Heart left ventricle (tissue), 16 donors: ENCODE measurements at regions not wholly inside any gene's neighbourhood (a gene's known extent, or its start where the extent isn't known, plus 50 kb on each side); places are given as distances from the start of the nearest gene placed in this dataset.

ENCODE experiments used
- ATAC-seq, 4 donors: fragments of 200-7000 bp; cut with Tn5 transposase; one replicate each; pipeline ENCODE4 v1.9.1; 2020 to 2022; ENCODE audit warnings: moderate library complexity in 4 of 4, mild to moderate bottlenecking in 3 of 4, moderate number of reproducible peaks in 1 of 4
- DNase-seq, 5 donors: peaks; one replicate each; pipeline ENCODE4 v3.0.0-alpha.2; 2020
- H3K27ac ChIP-seq, 12 donors: fragments of 200-600 bp; sonication (generic) in 4 of 12; one replicate each; pipeline versions ENCODE4 v1.5.0 to v1.8.0; 2016 to 2022; ENCODE audit warnings: mild to moderate bottlenecking in 2 of 12
- H3K27me3 ChIP-seq, 9 donors: fragments of 200-600 bp; sonication (generic) in 2 of 9; one replicate each; pipeline versions ENCODE4 v1.5.1 to v1.8.0; 2016 to 2022; ENCODE audit warnings: mild to moderate bottlenecking in 3 of 9
- H3K36me3 ChIP-seq, 9 donors: fragments of 200-600 bp; sonication (generic) in 2 of 9; one replicate each; pipeline versions ENCODE4 v1.5.0 to v1.8.0; 2018 to 2022; ENCODE audit warnings: mild to moderate bottlenecking in 2 of 9
- H3K4me1 ChIP-seq, 12 donors: fragments of 200-600 bp; sonication (generic) in 4 of 12; one replicate each; pipeline versions ENCODE4 v1.5.0 to v1.8.0; 2016 to 2022; ENCODE audit warnings: mild to moderate bottlenecking in 3 of 12
- H3K4me3 ChIP-seq, 12 donors: fragments of 200-600 bp; sonication (generic) in 4 of 12; one replicate each; pipeline versions ENCODE4 v1.5.0 to v1.8.0; 2017 to 2022; ENCODE audit warnings: mild to moderate bottlenecking in 9 of 12, moderate library complexity in 4 of 12
- H3K9me3 ChIP-seq, 12 donors: fragments of 200-600 bp; sonication (generic) in 4 of 12; one replicate each; pipeline versions ENCODE4 v1.5.0 to v1.8.0; 2016 to 2022; ENCODE audit warnings: mild to moderate bottlenecking in 1 of 12
- CTCF ChIP-seq, 12 donors: fragments of 200-600 bp; sonication (generic) in 4 of 12; IDR thresholded peaks; one replicate each; pipeline versions ENCODE4 v1.5.0 to v1.8.0; 2018 to 2022; ENCODE audit warnings: antibody characterized with exemption in 12 of 12, mild to moderate bottlenecking in 5 of 12
- POLR2A ChIP-seq, 2 donors: fragments of 450-650 bp; IDR thresholded peaks; one replicate each; pipeline ENCODE4 v1.6.1; 2017; ENCODE audit warnings: antibody characterized with exemption in 2 of 2, mild to moderate bottlenecking in 2 of 2, moderate library complexity in 2 of 2
- WGBS, 4 donors: extraction: QIAGEN DNeasy Blood & Tissue Kit in 2 of 4; methylation state at CpG; one replicate each; pipeline versions ENCODE4 v1.1.5 to v1.1.7; 2013 to 2018; 5-methylcytosine and 5-hydroxymethylcytosine counted together
- intact Hi-C, 10 donors: fragments of 100-400 bp; cut with DNase I; formaldehyde crosslinking; loops; one replicate each; pipeline versions ENCODE4 v1.11.1 to v1.14.2; 2022
- donor health status: ischemic (EF 13 %, LVEDD 7.1; RV severe dilation, severe dysfunction).
- donor health status: healthy with polysubstance abuse.
- donor health status: DM: no; HTN: yes; CAD: no.
- donor health status: DM: no; HTN: no; CAD: no.
- donor health status: ischemic (EF 25% LVEDD 6.9; RV normal size, moderate dysfunction).
- donor health status: ischemic (EF 25% LVEDD 5.7; RV mildly dilated, moderate dysfunction).
- donor health status: healthy.
- donor health status: DM: yes; HTN: yes; CAD: no.
- donor health status: ischemic (EF 35%, LVEDD 5.7; RV mildly dilated, moderate dysfunction).
- donor health status: nonischemic (EF 11% LVEDD 7.7; RV severe dilation, severe dysfunction).
- donor health status: DM: yes; HTN: yes; CAD: no.
- donor health status: PGD.
- donor health status: ischemic (EF 29% LVEDD 5.4; RV normal size, mild dysfunction).
- donor health status: nonischemic (EF 23%, LVEDD 6.1; RV moderate dilation, normal function).

GRCh38 chr7:17498230-17498629 lies 199.8 kb downstream of the AHR start:
- TF ChIP-seq CTCF (IDR thresholded peaks at IDR 0.05) (no peak), POLR2A (IDR thresholded peaks at IDR 0.05) (no peak)
- Histone ChIP-seq H3K4me1 (peaks cover 0 to 8% (median 0%) of the 10 kb centered on the region in 12 donors), H3K27ac (no peak overlapping the region), H3K27me3 (no peaks in the 10 kb centered on the region), H3K36me3 (no peaks in the 10 kb centered on the region), H3K9me3 (no peaks in the 10 kb centered on the region), H3K4me3 (no peak overlapping the region)
- 84 to 96% (median 92%) methylated on average over 4 of the region's 4 CpGs for WGBS, 4 donors
- intact Hi-C loops, result no loop called here
- DNase-seq (peak in 1 of 5 donors; percentile 24), ATAC-seq (no peak)

- no peak for TF ChIP-seq CTCF (IDR thresholded peaks at IDR 0.05)
- TF ChIP-seq POLR2A (IDR thresholded peaks at IDR 0.05), result no peak
- no peak overlapping the region for H3K4me3 ChIP-seq
- H3K27me3 ChIP-seq, result no peaks in the 10 kb centered on the region
- no peaks in the 10 kb centered on the region for H3K9me3 ChIP-seq
- no peaks in the 10 kb centered on the region for H3K36me3 ChIP-seq
- no peak for ATAC-seq
- H3K27ac ChIP-seq, result peak overlapping the region in 1 of 12 donors; percentile 48
- DNase-seq, result no peak
- intact Hi-C loops, result no loop called here
- H3K4me1 ChIP-seq, result peaks cover 0 to 8% (median 0%) of the 10 kb centered on the region in 12 donors
These were observed 202.3 kb downstream of the AHR start for GRCh38 chr7:17500736-17501135.

- TF ChIP-seq CTCF (IDR thresholded peaks at IDR 0.05) (no peak), POLR2A (IDR thresholded peaks at IDR 0.05) (no peak)
- Histone ChIP-seq H3K9me3 (no peaks in the 10 kb centered on the region), H3K4me1 (peaks cover 0 to 8% (median 0%) of the 10 kb centered on the region in 12 donors), H3K4me3 (no peak overlapping the region), H3K27me3 (no peaks in the 10 kb centered on the region), H3K27ac (peak overlapping the region in 1 of 12 donors; percentile 16), H3K36me3 (no peaks in the 10 kb centered on the region)
- no peak for ATAC-seq
- WGBS, 4 donors, result 75 to 88% (median 86%) methylated on average over 1 of the region's 1 CpG
- no peak for DNase-seq
- intact Hi-C loops, result no loop called here
These were observed 203.2 kb downstream of the AHR start for GRCh38 chr7:17501441-17502212.

GRCh38 chr7:17502213-17503060 lies 204.0 kb downstream of the AHR start:
- no peaks in the 10 kb centered on the region for H3K27me3 ChIP-seq
- 62 to 69% (median 64%) methylated on average over 2 of the region's 2 CpGs for WGBS, 4 donors
- TF ChIP-seq CTCF (IDR thresholded peaks at IDR 0.05), result no peak
- no peak for TF ChIP-seq POLR2A (IDR thresholded peaks at IDR 0.05)
- no peaks in the 10 kb centered on the region for H3K36me3 ChIP-seq
- no peaks in the 10 kb centered on the region for H3K9me3 ChIP-seq
- H3K27ac ChIP-seq, result peak overlapping the region in 1 of 12 donors; percentile 16
- H3K4me3 ChIP-seq, result no peak overlapping the region
- peaks cover 0 to 8% (median 0%) of the 10 kb centered on the region in 12 donors for H3K4me1 ChIP-seq
- DNase-seq (no peak), ATAC-seq (no peak)
- intact Hi-C loops, result no loop called here
